Mesodermal cell (in vitro differentiated cells): ENCODE measurements at regions not wholly inside any gene's neighbourhood (a gene's known extent, or its start where the extent isn't known, plus 50 kb on each side); places are given as distances from the start of the nearest gene placed in this dataset.

ENCODE experiments used
- H3K27ac ChIP-seq: 2 replicates; pipeline ENCODE4 v1.7.0; 2013; ENCODE audit warnings: mild to moderate bottlenecking, low read depth, low read length, moderate library complexity; ENCODE audit not compliant: severe bottlenecking
- H3K36me3 ChIP-seq: 2 replicates; pipeline ENCODE4 v1.7.1; 2013; ENCODE audit warnings: mild to moderate bottlenecking, low read length, moderate library complexity; ENCODE audit not compliant: control insufficient read depth, insufficient read depth
- H3K4me1 ChIP-seq: one replicate; pipeline ENCODE4 v1.7.1; 2013; ENCODE audit warnings: mild to moderate bottlenecking, low read length; ENCODE audit not compliant: insufficient read depth, control insufficient read depth, poor library complexity, severe bottlenecking
- H3K4me3 ChIP-seq: 2 replicates; pipeline ENCODE4 v1.7.0; 2013; ENCODE audit warnings: low read length, control low read depth, mild to moderate bottlenecking; ENCODE audit not compliant: insufficient read depth, poor library complexity, severe bottlenecking; ENCODE audit errors: extremely low read depth
- H3K9me3 ChIP-seq: 2 replicates; pipeline ENCODE4 v1.7.1; 2013; ENCODE audit warnings: mild to moderate bottlenecking, low read length, moderate library complexity; ENCODE audit not compliant: control insufficient read depth
- WGBS, 2 experiments: methylation state at CpG; one replicate each; pipeline ENCODE4 v1.1.5; 2013; ENCODE audit warnings: missing lambda C conversion rate in 2 of 2; ENCODE audit not compliant: insufficient coverage in 2 of 2; 5-methylcytosine and 5-hydroxymethylcytosine counted together

DNA sequence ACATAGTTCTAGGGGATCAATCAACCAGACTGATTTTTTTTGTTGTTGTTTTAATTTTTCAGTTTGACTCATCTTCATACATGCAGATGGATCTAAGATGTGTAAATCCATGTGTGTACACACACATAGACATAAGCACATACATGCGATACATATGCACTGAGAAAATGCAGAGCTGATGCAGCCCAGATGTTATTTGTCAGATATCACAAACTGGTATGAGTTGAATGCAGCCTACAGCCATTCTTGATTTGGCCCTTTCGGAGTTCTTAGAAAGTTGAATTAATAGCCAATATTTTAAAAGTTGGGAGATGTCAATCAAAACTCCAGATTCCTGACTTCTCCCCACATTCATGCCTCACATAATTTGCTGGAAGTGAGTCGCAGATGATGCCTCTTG, 180.4 kb downstream of the SPATA18 start:
- H3K4me1 ChIP-seq, result no peaks in the 10 kb centered on the region
- H3K27ac ChIP-seq, result no peak overlapping the region
- H3K9me3 ChIP-seq, result no peaks in the 10 kb centered on the region
- no peaks in the 10 kb centered on the region for H3K36me3 ChIP-seq
- H3K4me3 ChIP-seq, result no peak overlapping the region
- 50% methylated on average over 2 of the region's 3 CpGs; no CpG with 5 or more reads in 1 of the 2 experiments for WGBS, 2 experiments

DNA sequence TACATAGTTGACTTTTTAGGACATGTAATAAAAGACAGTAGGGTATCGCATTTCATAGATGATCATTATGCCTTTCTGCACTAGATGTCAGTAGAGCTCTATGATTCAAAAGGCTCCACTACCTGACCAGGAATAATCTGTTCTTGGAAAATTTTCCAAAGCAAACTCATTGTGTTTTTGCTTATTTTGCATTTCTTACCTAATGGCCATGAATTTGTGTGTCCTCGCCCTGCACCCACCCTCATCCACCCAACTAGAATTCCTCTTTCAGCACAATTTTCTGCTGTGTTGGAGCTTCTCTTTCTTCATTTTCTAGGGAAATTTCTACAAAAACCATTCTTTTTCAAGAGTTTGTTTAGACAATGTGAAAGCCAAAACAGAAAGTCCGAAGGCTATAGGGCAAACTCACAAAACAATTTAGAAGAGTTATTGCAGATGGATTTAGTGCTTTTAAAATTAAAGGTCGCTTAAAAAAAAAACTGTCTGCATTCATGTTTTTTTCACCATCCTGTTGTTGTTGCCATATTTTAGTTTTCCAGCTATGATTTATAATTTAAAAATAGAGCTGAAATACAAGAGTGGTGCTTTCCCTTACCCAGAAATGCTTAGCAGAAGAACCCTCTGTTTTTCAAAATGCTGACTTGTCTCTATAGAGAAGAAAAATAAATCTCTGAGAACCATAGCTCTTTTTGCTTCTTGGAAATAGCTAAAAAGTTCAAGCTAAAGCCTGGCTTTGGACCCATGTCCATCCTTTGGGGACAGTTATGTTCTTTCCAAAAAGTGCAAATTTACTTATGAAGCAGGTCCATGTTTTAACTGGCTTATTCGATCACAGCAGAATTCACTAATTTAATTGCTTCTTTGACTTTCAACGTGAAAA, 183.7 kb downstream of the SPATA18 start:
- 39 to 60% methylated on average over 1 to 2 of the region's 6 CpGs for WGBS, 2 experiments
- Histone ChIP-seq H3K9me3 (no peaks in the 10 kb centered on the region), H3K27ac (no peak overlapping the region), H3K4me1 (no peaks in the 10 kb centered on the region), H3K36me3 (no peaks in the 10 kb centered on the region), H3K4me3 (no peak overlapping the region)

DNA sequence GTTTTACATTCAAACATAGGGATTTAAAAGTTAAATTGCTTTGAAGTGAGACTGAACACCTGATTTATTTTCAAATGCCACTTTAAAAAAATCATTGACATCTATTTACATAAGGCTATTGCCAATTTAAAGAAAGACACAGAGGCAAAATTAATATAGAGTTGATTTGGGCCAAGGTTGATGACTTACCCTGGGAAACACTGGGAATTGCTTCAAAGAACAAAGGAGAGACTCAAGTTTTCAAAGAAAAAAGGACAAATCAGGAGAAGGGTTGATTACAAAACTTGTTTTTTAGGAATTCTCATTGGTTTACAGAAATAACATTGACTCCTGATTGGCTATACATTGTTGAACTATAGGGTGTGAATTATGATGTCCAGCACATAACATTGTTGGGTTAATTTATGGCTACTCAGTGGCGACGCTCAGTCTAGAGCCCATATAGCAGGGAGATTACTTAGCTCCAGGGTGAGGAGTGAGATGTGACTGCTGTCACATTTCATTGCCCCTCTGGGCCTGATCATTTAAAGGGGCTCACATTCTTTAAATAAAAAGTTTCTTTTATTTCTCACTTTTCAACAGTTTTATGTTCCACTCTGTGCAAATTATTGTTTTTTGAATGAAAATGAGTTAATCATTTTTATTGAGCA, 184.6 kb downstream of the SPATA18 start:
- Histone ChIP-seq H3K36me3 (no peaks in the 10 kb centered on the region), H3K4me3 (no peak overlapping the region), H3K27ac (no peak overlapping the region), H3K9me3 (no peaks in the 10 kb centered on the region), H3K4me1 (no peaks in the 10 kb centered on the region)
- 79 to 100% methylated on average over 2 of the region's 2 CpGs for WGBS, 2 experiments

- Histone ChIP-seq H3K27ac (no peak overlapping the region), H3K9me3 (no peaks in the 10 kb centered on the region), H3K4me1 (no peaks in the 10 kb centered on the region), H3K4me3 (no peak overlapping the region), H3K36me3 (no peaks in the 10 kb centered on the region)
These were observed 190.8 kb downstream of the SPATA18 start for GRCh38 chr4:52241916-52242315.

DNA sequence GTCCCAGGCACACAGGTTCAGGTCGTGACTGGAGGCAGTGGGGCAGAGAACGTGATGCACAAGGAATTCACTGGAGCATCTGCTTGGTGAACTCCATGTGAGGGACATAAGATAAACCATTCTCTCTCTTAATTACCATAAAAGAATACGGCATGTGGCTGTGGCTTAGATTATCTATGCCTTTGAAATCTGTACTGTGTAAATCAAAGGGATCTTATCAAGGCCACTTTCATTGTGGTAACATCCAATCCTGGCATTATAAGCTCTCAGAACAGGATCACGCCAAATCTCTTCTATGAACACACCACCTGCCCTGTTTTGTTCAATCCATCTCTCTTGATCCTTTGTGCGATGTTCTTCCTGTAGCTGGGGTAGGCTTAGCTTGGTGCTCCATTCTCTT, 192.3 kb downstream of the SPATA18 start:
- Histone ChIP-seq H3K36me3 (no peaks in the 10 kb centered on the region), H3K9me3 (no peaks in the 10 kb centered on the region), H3K4me3 (no peak overlapping the region), H3K4me1 (no peaks in the 10 kb centered on the region), H3K27ac (no peak overlapping the region)
- WGBS, 2 experiments, result 94 to 100% methylated on average over 1 to 2 of the region's 5 CpGs

DNA sequence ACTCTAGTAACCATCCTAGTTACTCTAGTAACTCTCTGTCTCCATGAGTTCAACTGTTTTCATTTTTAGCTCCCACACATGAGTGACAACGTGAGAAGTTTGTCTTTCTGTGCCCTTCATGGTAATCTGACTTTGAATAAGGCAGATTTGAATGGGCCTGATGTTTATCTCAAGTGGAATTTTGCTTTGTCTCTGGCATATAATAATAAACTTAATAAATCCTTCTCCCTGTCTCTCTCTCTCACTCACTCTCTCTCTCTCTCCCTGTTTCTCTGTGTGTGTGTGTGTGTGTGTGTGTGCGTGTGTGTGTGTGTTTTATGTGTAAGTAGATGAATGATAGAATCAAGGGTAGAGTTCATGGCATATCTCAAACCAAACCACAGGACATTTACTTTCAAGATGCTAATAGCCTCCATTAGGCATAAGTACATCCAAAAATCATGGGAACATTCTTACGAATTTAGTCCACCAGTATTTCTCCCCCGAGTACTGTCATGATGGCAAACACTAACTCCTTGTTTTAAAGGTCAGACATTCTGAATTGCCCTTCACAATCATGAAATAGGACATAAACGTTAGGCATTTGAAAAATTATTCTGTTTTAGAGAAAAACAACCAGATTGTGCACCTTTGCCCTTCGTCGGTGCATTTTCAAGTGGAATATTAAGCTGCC, 193.1 kb downstream of the SPATA18 start:
- 84 to 93% methylated on average over 2 to 5 of the region's 7 CpGs for WGBS, 2 experiments
- Histone ChIP-seq H3K36me3 (no peaks in the 10 kb centered on the region), H3K4me3 (no peak overlapping the region), H3K9me3 (no peaks in the 10 kb centered on the region), H3K4me1 (no peaks in the 10 kb centered on the region), H3K27ac (no peak overlapping the region)

DNA sequence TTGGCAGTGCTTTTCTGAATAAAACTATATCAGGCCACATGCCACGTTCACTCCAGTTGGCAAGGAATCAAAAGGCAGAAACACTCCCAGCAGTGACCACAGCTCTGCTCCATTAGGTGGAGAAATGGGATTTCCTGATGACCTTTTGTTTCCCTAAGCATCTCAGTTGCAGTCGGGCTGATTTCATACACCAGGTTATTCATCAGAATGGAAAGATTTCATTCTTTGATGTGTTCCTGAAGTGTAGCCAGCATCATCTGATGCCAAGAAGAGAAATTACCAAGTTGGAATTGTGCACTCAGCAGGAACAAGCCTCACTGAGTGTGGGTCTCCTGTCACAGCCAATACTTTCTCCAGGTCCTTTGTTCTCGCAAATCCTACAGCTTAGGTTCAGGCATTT, 193.7 kb downstream of the SPATA18 start:
- 90 to 100% methylated on average over 1 to 2 of the region's 3 CpGs for WGBS, 2 experiments
- Histone ChIP-seq H3K9me3 (no peaks in the 10 kb centered on the region), H3K27ac (no peak overlapping the region), H3K4me3 (no peak overlapping the region), H3K4me1 (no peaks in the 10 kb centered on the region), H3K36me3 (no peaks in the 10 kb centered on the region)

DNA sequence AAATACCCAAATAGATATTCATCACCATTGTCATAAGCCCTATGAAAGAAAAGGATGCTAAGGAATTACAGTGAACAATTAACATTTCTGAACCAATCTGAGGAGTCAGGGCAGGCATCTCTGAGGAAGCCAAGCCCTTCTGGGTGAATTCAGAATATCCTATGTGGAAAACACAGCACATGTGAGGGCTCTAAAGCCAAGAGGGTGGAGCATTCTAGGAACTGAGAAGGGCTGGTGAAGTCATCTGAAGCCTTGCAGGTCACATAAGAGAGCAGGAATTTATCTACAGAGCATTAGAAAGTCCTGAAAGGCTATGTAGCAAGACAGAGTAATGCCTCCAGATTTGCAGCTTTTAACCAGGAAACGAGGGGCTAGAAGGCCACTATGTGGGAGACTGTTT, 195.7 kb downstream of the SPATA18 start:
- Histone ChIP-seq H3K4me1 (no peaks in the 10 kb centered on the region), H3K27ac (no peak overlapping the region), H3K36me3 (no peaks in the 10 kb centered on the region), H3K9me3 (no peaks in the 10 kb centered on the region), H3K4me3 (no peak overlapping the region)
- WGBS, 2 experiments, result 73 to 92% methylated on average over 1 of the region's 1 CpG

- Histone ChIP-seq H3K4me3 (no peak overlapping the region), H3K36me3 (no peaks in the 10 kb centered on the region), H3K27ac (no peak overlapping the region), H3K4me1 (no peaks in the 10 kb centered on the region), H3K9me3 (peaks cover 5% of the 10 kb centered on the region)
- WGBS, 2 experiments, result 60% methylated on average over 1 of the region's 1 CpG; no CpG with 5 or more reads in 1 of the 2 experiments
These were observed 196.8 kb downstream of the SPATA18 start for GRCh38 chr4:52247941-52248340.

- H3K4me3 ChIP-seq, result no peak overlapping the region
- H3K36me3 ChIP-seq, result no peaks in the 10 kb centered on the region
- peaks cover 5% of the 10 kb centered on the region for H3K9me3 ChIP-seq
- H3K4me1 ChIP-seq, result no peaks in the 10 kb centered on the region
- H3K27ac ChIP-seq, result no peak overlapping the region
These were observed 197.7 kb downstream of the SPATA18 start for GRCh38 chr4:52248820-52249219.

- peaks cover 5% of the 10 kb centered on the region for H3K9me3 ChIP-seq
- no peak overlapping the region for H3K27ac ChIP-seq
- H3K4me3 ChIP-seq, result no peak overlapping the region
- WGBS, 2 experiments, result no CpG with 5 or more reads among the region's 2 CpGs
- H3K4me1 ChIP-seq, result no peaks in the 10 kb centered on the region
- no peaks in the 10 kb centered on the region for H3K36me3 ChIP-seq
These were observed 198.5 kb downstream of the SPATA18 start for GRCh38 chr4:52249581-52249980.
